MM.1S (cell line): ENCODE measurements at regions not wholly inside any gene's neighbourhood (a gene's known extent, or its start where the extent isn't known, plus 50 kb on each side); places are given as distances from the start of the nearest gene placed in this dataset.
"Not testable (repeated sequence)": the region's sequence is repeated elsewhere in the genome, so short reads cannot be mapped to it uniquely, and the experiment has no call there.

Experiments used
- DNase-seq: peaks from one replicate; pipeline ENCODE4 v3.0.0-alpha.2; 2015
- H2AFZ ChIP-seq: fragments of 300-600 bp; sonication (generic); 2 replicates; pipeline ENCODE4 v1.6.0; 2016; ENCODE audit warnings: antibody characterized with exemption, low read length
- H3F3A ChIP-seq: fragments of 300-600 bp; sonication (generic); 2 replicates; pipeline ENCODE4 v1.6.1; 2016; ENCODE audit warnings: mild to moderate bottlenecking, antibody characterized with exemption, low read length, moderate library complexity, mixed read lengths; ENCODE audit not compliant: insufficient read depth
- H3K27ac ChIP-seq: fragments of 300-600 bp; sonication (generic); 2 replicates; pipeline ENCODE4 v1.5.1; 2016; ENCODE audit warnings: mild to moderate bottlenecking, low read length
- H3K27me3 ChIP-seq: fragments of 300-600 bp; sonication (generic); replicated peaks from 2 replicates; pipeline ENCODE4 v1.6.0; 2016; ENCODE audit warnings: low read length; ENCODE audit not compliant: insufficient read depth
- H3K36me3 ChIP-seq: fragments of 300-600 bp; sonication (generic); replicated peaks from 2 replicates; pipeline ENCODE4 v1.6.1; 2016; ENCODE audit warnings: mild to moderate bottlenecking, low read length, mixed read lengths; ENCODE audit not compliant: insufficient read depth
- H3K4me1 ChIP-seq: fragments of 300-600 bp; sonication (generic); 2 replicates; pipeline ENCODE4 v1.6.1; 2016; ENCODE audit warnings: low read length, mixed read lengths
- H3K4me2 ChIP-seq: fragments of 300-600 bp; sonication (generic); 2 replicates; pipeline ENCODE4 v1.6.0; 2016; ENCODE audit warnings: low read depth, low read length
- H3K4me3 ChIP-seq: fragments of 300-600 bp; sonication (generic); 2 replicates; pipeline ENCODE4 v1.5.1; 2016; ENCODE audit warnings: low read length, mixed read lengths
- H3K79me2 ChIP-seq: fragments of 300-600 bp; sonication (generic); 2 replicates; pipeline ENCODE4 v1.6.1; 2016; ENCODE audit warnings: mixed run types, low read length, mixed read lengths
- H3K9ac ChIP-seq: fragments of 300-600 bp; sonication (generic); 2 replicates; pipeline ENCODE4 v1.6.1; 2016; ENCODE audit warnings: low read length, mixed read lengths
- H3K9me2 ChIP-seq: fragments of 300-600 bp; sonication (generic); replicated peaks from 2 replicates; pipeline ENCODE4 v1.6.1; 2016; ENCODE audit warnings: mild to moderate bottlenecking, low read length, mixed read lengths; ENCODE audit not compliant: insufficient read depth
- H3K9me3 ChIP-seq: fragments of 300-600 bp; sonication (generic); replicated peaks from 2 replicates; pipeline ENCODE4 v1.6.1; 2016; ENCODE audit warnings: mild to moderate bottlenecking, low read length, mixed read lengths; ENCODE audit not compliant: insufficient read depth
- H4K20me1 ChIP-seq: fragments of 300-600 bp; sonication (generic); 2 replicates; pipeline ENCODE4 v1.6.1; 2016; ENCODE audit warnings: mild to moderate bottlenecking, low read length, moderate library complexity, mixed read lengths; ENCODE audit not compliant: insufficient read depth
- EZH2 ChIP-seq: fragments of 300-600 bp; sonication (generic); optimal IDR thresholded peaks from 2 replicates; pipeline ENCODE3; 2017; ENCODE audit warnings: low read depth, mild to moderate bottlenecking, antibody characterized with exemption, low read length, mixed read lengths
- EZH2phosphoT487 ChIP-seq: fragments of 300-600 bp; sonication (generic); IDR thresholded peaks from 2 replicates; pipeline ENCODE4 v1.6.1; 2018; ENCODE audit warnings: antibody characterized with exemption, low read length
- TF ChIP-seq, protein P1 (sequence below): fragments of 300-600 bp; sonication (generic); IDR thresholded peaks from 2 replicates; pipeline ENCODE4 v1.5.1; 2016; ENCODE audit warnings: antibody characterized with exemption, low read length, mixed read lengths

DNA sequence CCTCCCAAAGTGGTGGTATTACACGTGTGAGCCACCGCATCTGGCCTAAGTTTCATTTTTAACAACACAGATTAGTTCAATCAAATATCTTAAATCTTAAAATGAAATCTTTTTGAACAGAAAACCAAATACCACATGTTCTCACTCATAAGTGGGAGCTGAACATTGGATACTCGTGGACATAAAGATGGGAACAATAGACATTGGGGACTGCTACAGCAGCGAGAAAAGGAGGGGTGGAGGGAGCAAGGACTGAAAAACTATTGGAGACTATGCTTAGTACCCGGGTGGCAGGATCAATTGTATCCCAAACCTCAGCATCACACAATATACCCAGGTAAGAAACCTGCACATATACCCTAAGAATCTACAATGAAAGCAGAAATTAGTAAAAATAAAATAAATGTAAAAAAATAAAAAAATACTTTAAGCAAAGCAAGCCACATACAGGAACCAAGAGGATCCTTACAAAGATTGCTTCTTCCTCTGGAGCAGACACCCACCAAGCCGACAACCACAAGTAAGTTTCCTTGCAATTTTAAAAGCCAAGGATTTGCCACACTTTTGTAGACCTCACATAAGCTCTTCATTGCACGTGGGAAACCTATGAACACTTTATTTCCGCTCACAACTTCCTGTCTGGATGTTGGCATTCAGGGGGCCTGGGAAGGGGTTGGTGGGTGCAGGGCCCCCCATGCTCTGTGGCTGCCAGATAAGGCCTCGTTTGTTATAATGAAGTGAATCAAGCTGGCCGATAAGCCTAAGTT is 147.9 kb downstream of the MYCN start:
- Histone ChIP-seq H2AFZ (no peak overlapping the region), H3K9me3 (no peaks in the 10 kb centered on the region), H3K27ac (no peak overlapping the region), H3K4me3 (no peak overlapping the region), H3K9me2 (no peaks in the 10 kb centered on the region), H3K4me2 (no peak overlapping the region), H3K27me3 (no peaks in the 10 kb centered on the region), H4K20me1 (no peaks in the 10 kb centered on the region), H3F3A (no peaks in the 10 kb centered on the region), H3K79me2 (no peaks in the 10 kb centered on the region), H3K4me1 (no peaks in the 10 kb centered on the region), H3K36me3 (no peaks in the 10 kb centered on the region), H3K9ac (no peak overlapping the region)
- TF ChIP-seq EZH2phosphoT487 (no peak), EZH2 (no peak)
- TF ChIP-seq, protein P1, sequence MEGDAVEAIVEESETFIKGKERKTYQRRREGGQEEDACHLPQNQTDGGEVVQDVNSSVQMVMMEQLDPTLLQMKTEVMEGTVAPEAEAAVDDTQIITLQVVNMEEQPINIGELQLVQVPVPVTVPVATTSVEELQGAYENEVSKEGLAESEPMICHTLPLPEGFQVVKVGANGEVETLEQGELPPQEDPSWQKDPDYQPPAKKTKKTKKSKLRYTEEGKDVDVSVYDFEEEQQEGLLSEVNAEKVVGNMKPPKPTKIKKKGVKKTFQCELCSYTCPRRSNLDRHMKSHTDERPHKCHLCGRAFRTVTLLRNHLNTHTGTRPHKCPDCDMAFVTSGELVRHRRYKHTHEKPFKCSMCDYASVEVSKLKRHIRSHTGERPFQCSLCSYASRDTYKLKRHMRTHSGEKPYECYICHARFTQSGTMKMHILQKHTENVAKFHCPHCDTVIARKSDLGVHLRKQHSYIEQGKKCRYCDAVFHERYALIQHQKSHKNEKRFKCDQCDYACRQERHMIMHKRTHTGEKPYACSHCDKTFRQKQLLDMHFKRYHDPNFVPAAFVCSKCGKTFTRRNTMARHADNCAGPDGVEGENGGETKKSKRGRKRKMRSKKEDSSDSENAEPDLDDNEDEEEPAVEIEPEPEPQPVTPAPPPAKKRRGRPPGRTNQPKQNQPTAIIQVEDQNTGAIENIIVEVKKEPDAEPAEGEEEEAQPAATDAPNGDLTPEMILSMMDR, result no peak
- DNase-seq, result no peak

DNA sequence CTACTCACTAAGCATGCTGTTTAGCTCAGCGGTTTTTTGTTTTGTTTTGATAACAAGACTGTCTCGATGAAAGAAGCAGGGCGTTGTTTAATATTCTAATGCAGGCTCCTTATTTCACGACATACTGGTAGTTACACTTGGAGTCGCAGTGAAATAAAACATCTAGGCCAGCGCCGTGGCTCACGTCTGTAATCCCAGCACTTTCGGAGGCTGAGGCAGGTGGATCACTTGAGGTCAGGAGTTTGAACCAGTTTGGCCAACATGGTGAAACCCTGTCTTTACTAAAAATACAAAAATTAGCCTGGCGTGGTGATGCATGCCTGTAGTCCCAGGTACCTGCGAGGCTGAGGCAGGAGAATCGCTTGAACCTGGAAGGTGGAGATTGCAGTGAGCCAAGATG is 145.8 kb downstream of the MYCN start:
- H3K4me3 ChIP-seq, H3K36me3 ChIP-seq, H3K4me1 ChIP-seq, DNase-seq, H4K20me1 ChIP-seq, H3K9ac ChIP-seq, H3K27ac ChIP-seq, H3K4me2 ChIP-seq, H3K9me2 ChIP-seq, H3F3A ChIP-seq, H3K79me2 ChIP-seq, H3K27me3 ChIP-seq, H3K9me3 ChIP-seq, H2AFZ ChIP-seq: not testable (repeated sequence)

DNA sequence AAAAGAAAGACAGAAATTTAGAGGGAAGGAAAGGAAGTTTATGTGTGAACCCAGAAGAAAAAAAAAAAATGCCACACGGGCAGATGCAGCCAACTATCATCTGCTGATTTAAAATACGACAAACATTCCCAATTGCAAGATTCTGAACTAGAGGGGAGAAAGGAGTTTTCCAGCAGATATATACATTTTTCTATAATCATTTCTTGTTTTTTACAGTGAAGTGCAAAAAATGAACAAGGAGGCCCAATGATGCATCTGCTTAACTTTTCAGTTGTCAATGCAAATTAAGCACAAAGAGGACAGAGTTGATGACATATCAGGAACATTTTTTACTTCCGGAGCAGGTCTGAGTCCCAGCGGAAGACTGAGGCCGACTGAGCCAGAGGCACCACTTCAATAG is 144.7 kb downstream of the MYCN start:
- no peaks in the 10 kb centered on the region for H3K9me3 ChIP-seq
- H4K20me1 ChIP-seq, result no peaks in the 10 kb centered on the region
- H3K9ac ChIP-seq, result no peak overlapping the region
- no peaks in the 10 kb centered on the region for H3K79me2 ChIP-seq
- no peaks in the 10 kb centered on the region for H3K36me3 ChIP-seq
- TF ChIP-seq, protein P1, result no peak
- TF ChIP-seq EZH2 (no peak), EZH2phosphoT487 (no peak)
- H3F3A ChIP-seq, result no peaks in the 10 kb centered on the region
- no peak overlapping the region for H3K4me3 ChIP-seq
- no peak for DNase-seq
- no peak overlapping the region for H3K4me2 ChIP-seq
- H3K27me3 ChIP-seq, result no peaks in the 10 kb centered on the region
- no peaks in the 10 kb centered on the region for H3K4me1 ChIP-seq
- H3K27ac ChIP-seq, result no peak overlapping the region
- no peak overlapping the region for H2AFZ ChIP-seq
- H3K9me2 ChIP-seq, result no peaks in the 10 kb centered on the region

DNA sequence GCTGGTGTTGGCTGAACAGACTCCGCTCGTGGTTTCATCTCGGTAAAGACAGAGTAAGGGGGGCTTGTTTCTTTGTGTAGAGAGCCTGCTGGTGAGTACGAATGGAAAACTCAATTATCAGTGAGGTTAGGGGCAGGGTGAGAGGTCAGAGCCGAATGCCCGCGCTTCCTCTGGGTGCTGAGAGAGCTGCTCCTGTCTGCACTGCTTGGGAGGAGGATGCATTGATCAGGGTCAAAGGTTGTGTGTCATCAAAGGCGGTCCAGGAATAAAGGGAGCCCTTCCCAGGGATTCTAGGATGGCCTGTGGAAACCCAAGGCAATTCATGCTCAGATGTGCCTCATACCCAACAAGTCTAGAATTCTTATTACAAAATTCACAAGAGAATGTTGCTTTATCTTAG is 143.9 kb downstream of the MYCN start:
- Histone ChIP-seq H3K27ac (no peak overlapping the region), H3K9me3 (no peaks in the 10 kb centered on the region), H4K20me1 (no peaks in the 10 kb centered on the region), H3F3A (no peaks in the 10 kb centered on the region), H3K4me2 (no peak overlapping the region), H3K36me3 (no peaks in the 10 kb centered on the region), H3K9ac (no peak overlapping the region), H3K4me3 (no peak overlapping the region), H3K79me2 (no peaks in the 10 kb centered on the region), H3K4me1 (no peaks in the 10 kb centered on the region), H3K9me2 (no peaks in the 10 kb centered on the region), H3K27me3 (no peaks in the 10 kb centered on the region), H2AFZ (no peak overlapping the region)
- DNase-seq, result no peak
- TF ChIP-seq EZH2 (no peak), EZH2phosphoT487 (no peak)
- TF ChIP-seq, protein P1, result no peak
